Aorta (tissue), 5 donors: ENCODE measurements at regions not wholly inside any gene's neighbourhood (a gene's known extent, or its start where the extent isn't known, plus 50 kb on each side); places are given as distances from the start of the nearest gene placed in this dataset.

ENCODE experiments used
- ATAC-seq: fragments of 200-7000 bp; cut with Tn5 transposase; one replicate; pipeline ENCODE4 v1.9.1; 2022; ENCODE audit warnings: moderate library complexity; ENCODE audit not compliant: low FRiP score
- DNase-seq, 2 donors: peaks; one replicate each; pipeline ENCODE4 v3.0.0-alpha.2; 2020
- H3K27ac ChIP-seq, 2 donors: one replicate each; pipeline ENCODE4 v1.5.1; 2013; ENCODE audit warnings: low read length in 2 of 2, mild to moderate bottlenecking in 2 of 2, moderate library complexity in 2 of 2, control low read depth in 1 of 2, inconsistent platforms in 1 of 2, low read depth in 1 of 2
- H3K27me3 ChIP-seq, 2 donors: one replicate each; pipeline ENCODE4 v1.6.1; 2013; ENCODE audit warnings: control low read depth in 1 of 2, low read length in 1 of 2, mild to moderate bottlenecking in 1 of 2, moderate library complexity in 1 of 2; ENCODE audit not compliant: insufficient read depth in 2 of 2, control insufficient read depth in 1 of 2
- H3K36me3 ChIP-seq, 2 donors: one replicate each; pipeline ENCODE4 v1.6.1; 2013; ENCODE audit warnings: control low read depth in 1 of 2, low read length in 1 of 2, mild to moderate bottlenecking in 1 of 2; ENCODE audit not compliant: insufficient read depth in 2 of 2, control insufficient read depth in 1 of 2
- H3K4me1 ChIP-seq, 2 donors: one replicate each; pipeline ENCODE4 v1.6.1; 2013; ENCODE audit warnings: low read length in 2 of 2, control low read depth in 1 of 2, mild to moderate bottlenecking in 1 of 2, moderate library complexity in 1 of 2; ENCODE audit not compliant: insufficient read depth in 2 of 2, control insufficient read depth in 1 of 2
- H3K4me3 ChIP-seq, 2 donors: one replicate each; pipeline ENCODE4 v1.5.1; 2013; ENCODE audit warnings: low read length in 2 of 2, control low read depth in 1 of 2, mild to moderate bottlenecking in 1 of 2
- H3K9me3 ChIP-seq: one replicate; pipeline ENCODE4 v1.6.1; 2013; ENCODE audit warnings: mild to moderate bottlenecking, low read length; ENCODE audit not compliant: control insufficient read depth
- WGBS, 2 donors: extraction: QIAGEN DNeasy Blood & Tissue Kit; methylation state at CpG; one replicate each; pipeline ENCODE4 v1.1.7; 2013; 5-methylcytosine and 5-hydroxymethylcytosine counted together
- intact Hi-C, 2 donors: fragments of 100-400 bp; cut with DNase I; formaldehyde crosslinking; loops; one replicate each; pipeline versions ENCODE4 v1.14.2 to v1.15.0; 2022
- donor health status: healthy with polysubstance abuse.
- donor health status: Bipolar disorder and iron deficiency.
- donor health status: DM: no; HTN: no; CAD: no.
- donor health status: DM: no; HTN: no; CAD: no.
- donor health status: DM: yes; HTN: yes; CAD: no.

DNA sequence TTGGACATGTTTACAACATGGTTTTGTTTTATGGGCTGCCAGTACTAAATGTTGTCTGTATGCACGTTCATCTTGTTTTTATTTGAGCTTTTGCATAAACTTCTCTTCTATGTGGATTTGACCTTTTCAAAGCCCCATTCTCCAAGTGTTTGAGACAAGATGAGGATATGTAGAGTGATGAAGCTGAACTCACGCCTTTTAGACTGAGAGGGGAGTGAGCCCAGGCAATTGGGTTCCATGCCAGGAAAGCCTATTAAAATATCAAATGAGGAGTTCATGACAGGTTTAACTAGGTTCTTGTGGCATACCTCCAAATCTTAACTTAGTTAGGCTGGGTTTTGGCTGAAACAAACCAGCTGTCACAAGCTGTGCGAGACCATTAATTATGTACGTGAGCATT is 170.4 kb upstream of the LDB2 start:
- H3K36me3 ChIP-seq, result no peaks in the 10 kb centered on the region
- peaks cover 3% of the 10 kb centered on the region for H3K9me3 ChIP-seq
- peaks cover 0 to 3% of the 10 kb centered on the region in 2 donors for H3K4me1 ChIP-seq
- no peak overlapping the region for H3K4me3 ChIP-seq
- 21 to 22% methylated on average over 4 of the region's 4 CpGs for WGBS, 2 donors
- no peak for DNase-seq
- intact Hi-C loops, result loop anchor here in 1 of 2 donors (5.0 to 10.0 kb wide), 2 partner anchors 42 to 96 kb away; no protein-coding TSS in a partner anchor
- no peak overlapping the region for H3K27ac ChIP-seq
- no peak for ATAC-seq
- H3K27me3 ChIP-seq, result no peaks in the 10 kb centered on the region

DNA sequence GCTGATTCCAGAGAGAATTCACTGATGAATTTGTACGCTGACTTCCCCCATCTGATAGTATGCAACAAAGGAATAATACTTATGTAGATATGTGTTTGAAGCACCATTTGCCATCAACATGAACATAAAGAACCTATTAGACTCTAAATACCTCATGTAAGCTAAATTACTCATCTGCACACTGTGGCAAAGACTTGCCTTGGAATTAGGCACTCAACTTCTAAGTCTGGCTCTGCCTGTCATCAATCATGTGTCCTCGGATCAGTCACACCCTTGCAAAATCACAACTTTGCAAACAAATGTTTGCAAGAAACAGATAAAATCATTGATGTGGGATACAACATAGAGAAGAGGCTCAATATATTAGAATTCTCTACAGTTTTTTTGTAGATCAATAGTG is 169.9 kb upstream of the LDB2 start:
- WGBS, 2 donors, result 71 to 74% methylated on average over 2 of the region's 2 CpGs
- H3K27me3 ChIP-seq, result no peaks in the 10 kb centered on the region
- H3K27ac ChIP-seq, result no peak overlapping the region
- H3K4me3 ChIP-seq, result no peak overlapping the region
- intact Hi-C loops, result loop anchor here in 1 of 2 donors (5.0 to 10.0 kb wide), 2 partner anchors 41 to 96 kb away; no protein-coding TSS in a partner anchor
- no peak for DNase-seq
- peaks cover 0 to 6% of the 10 kb centered on the region in 2 donors for H3K4me1 ChIP-seq
- H3K36me3 ChIP-seq, result no peaks in the 10 kb centered on the region
- H3K9me3 ChIP-seq, result peaks cover 3% of the 10 kb centered on the region
- no peak for ATAC-seq

GRCh38 chr4:17066972-17067371 is 168.5 kb upstream of the LDB2 start:
- H3K27ac ChIP-seq, result peak overlapping the region in 1 of 2 donors; percentile 6
- no peaks in the 10 kb centered on the region for H3K36me3 ChIP-seq
- no peak overlapping the region for H3K4me3 ChIP-seq
- DNase-seq (peak in 1 of 2 donors; percentile 47), ATAC-seq (peak; percentile 71)
- no peaks in the 10 kb centered on the region for H3K27me3 ChIP-seq
- H3K9me3 ChIP-seq, result peaks cover 3% of the 10 kb centered on the region
- peaks cover 0 to 6% of the 10 kb centered on the region in 2 donors for H3K4me1 ChIP-seq
- WGBS, 2 donors, result 22 to 25% methylated on average over 4 of the region's 4 CpGs
- intact Hi-C loops, result loop anchor here in 1 of 2 donors (5.0 to 10.0 kb wide), 2 partner anchors 40 to 98 kb away; no protein-coding TSS in a partner anchor

GRCh38 chr4:17066236-17066635 is 167.8 kb upstream of the LDB2 start:
- WGBS, 2 donors, result 92 to 94% methylated on average over 1 of the region's 1 CpG
- H3K27me3 ChIP-seq, result no peaks in the 10 kb centered on the region
- H3K4me1 ChIP-seq, result peaks cover 0 to 6% of the 10 kb centered on the region in 2 donors
- DNase-seq, result no peak
- H3K4me3 ChIP-seq, result no peak overlapping the region
- H3K27ac ChIP-seq, result no peak overlapping the region
- peaks cover 3% of the 10 kb centered on the region for H3K9me3 ChIP-seq
- ATAC-seq, result no peak
- intact Hi-C loops, result loop anchor here in 1 of 2 donors (5.0 to 10.0 kb wide), 2 partner anchors 39 to 99 kb away; no protein-coding TSS in a partner anchor
- no peaks in the 10 kb centered on the region for H3K36me3 ChIP-seq

DNA sequence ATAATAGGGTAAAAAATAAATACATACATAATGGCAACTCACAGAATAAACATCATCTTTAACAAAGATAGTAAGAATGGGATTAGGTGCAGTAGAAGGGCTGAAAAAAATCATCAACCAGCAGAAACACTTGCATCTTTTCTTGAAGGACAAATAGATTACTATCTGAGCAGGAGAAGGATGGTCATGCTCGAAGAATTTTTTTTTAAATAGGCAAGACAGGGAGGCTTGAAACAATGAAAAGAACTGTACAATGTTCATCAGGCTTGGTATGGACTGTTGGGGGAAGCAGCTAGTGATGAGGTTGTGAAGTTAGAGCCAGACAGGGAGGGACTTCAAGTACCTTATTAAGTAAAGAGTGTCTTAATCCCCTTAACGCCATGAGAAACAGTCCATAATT is 167.4 kb upstream of the LDB2 start:
- ATAC-seq (no peak), DNase-seq (no peak)
- intact Hi-C loops, result loop anchor here in 1 of 2 donors (5.0 to 10.0 kb wide), 2 partner anchors 39 to 99 kb away; no protein-coding TSS in a partner anchor
- Histone ChIP-seq H3K4me3 (no peak overlapping the region), H3K4me1 (peaks cover 0 to 6% of the 10 kb centered on the region in 2 donors), H3K36me3 (no peaks in the 10 kb centered on the region), H3K27ac (no peak overlapping the region), H3K27me3 (no peaks in the 10 kb centered on the region), H3K9me3 (peaks cover 3% of the 10 kb centered on the region)
- 77 to 91% methylated on average over 2 of the region's 2 CpGs for WGBS, 2 donors

GRCh38 chr4:17064959-17065358 is 166.5 kb upstream of the LDB2 start:
- Histone ChIP-seq H3K9me3 (no peaks in the 10 kb centered on the region), H3K27ac (no peak overlapping the region), H3K4me1 (peaks cover 0 to 6% of the 10 kb centered on the region in 2 donors), H3K27me3 (no peaks in the 10 kb centered on the region), H3K36me3 (no peaks in the 10 kb centered on the region), H3K4me3 (no peak overlapping the region)
- intact Hi-C loops, result loop anchor here in 1 of 2 donors (5.0 to 10.0 kb wide), 2 partner anchors 38 to 100 kb away; no protein-coding TSS in a partner anchor
- no peak for ATAC-seq
- no peak for DNase-seq
- WGBS, 2 donors, result 91 to 92% methylated on average over 4 of the region's 4 CpGs

GRCh38 chr4:17063888-17064287 is 165.4 kb upstream of the LDB2 start:
- Histone ChIP-seq H3K9me3 (no peaks in the 10 kb centered on the region), H3K27ac (no peak overlapping the region), H3K36me3 (no peaks in the 10 kb centered on the region), H3K4me3 (no peak overlapping the region), H3K4me1 (peaks cover 0 to 6% of the 10 kb centered on the region in 2 donors), H3K27me3 (no peaks in the 10 kb centered on the region)
- intact Hi-C loops, result loop anchor here in 1 of 2 donors (10.0 kb wide), 1 partner anchor 101 kb away; no protein-coding TSS in a partner anchor
- ATAC-seq (no peak), DNase-seq (no peak)
- 17 to 20% methylated on average over 3 of the region's 3 CpGs for WGBS, 2 donors

- DNase-seq, result no peak
- ATAC-seq, result no peak
- 97 to 100% methylated on average over 4 of the region's 4 CpGs for WGBS, 2 donors
- no peaks in the 10 kb centered on the region for H3K36me3 ChIP-seq
- peaks cover 0 to 6% of the 10 kb centered on the region in 2 donors for H3K4me1 ChIP-seq
- no peaks in the 10 kb centered on the region for H3K27me3 ChIP-seq
- H3K27ac ChIP-seq, result no peak overlapping the region
- intact Hi-C loops, result loop anchor here in 1 of 2 donors (10.0 kb wide), 1 partner anchor 105 kb away; no protein-coding TSS in a partner anchor
- H3K4me3 ChIP-seq, result no peak overlapping the region
- no peaks in the 10 kb centered on the region for H3K9me3 ChIP-seq
Observed at GRCh38 chr4:17060230-17060629, 161.8 kb upstream of the LDB2 start.
